CD8-positive, alpha-beta memory T cell (primary cell): ENCODE measurements at regions not wholly inside any gene's neighbourhood (a gene's known extent, or its start where the extent isn't known, plus 50 kb on each side); places are given as distances from the start of the nearest gene placed in this dataset.

Experiments used
- CTCF ChIA-PET: fragments of 350-600 bp; sonication (Branson Sonifier 250); formaldehyde crosslinking; loops from one replicate; lab custom pipeline; 2021; ENCODE audit warnings: antibody characterized with exemption; lab: Charles Lee
- POLR2A ChIA-PET: fragments of 350-600 bp; sonication (Branson Sonifier 250); formaldehyde crosslinking; loops from one replicate; lab custom pipeline; 2021; ENCODE audit warnings: antibody characterized with exemption; lab: Charles Lee
- DNase-seq, 5 donors: peaks; one replicate each; pipeline versions ENCODE4 v3.0.0 to v3.0.0-alpha.2; 2020 to 2022; ENCODE audit warnings: mixed read lengths in 1 of 5
- H3K27ac ChIP-seq: one replicate; pipeline ENCODE4 v1.7.0; 2013; ENCODE audit warnings: low read depth, mild to moderate bottlenecking, low read length, moderate library complexity
- H3K27me3 ChIP-seq: 2 replicates; pipeline ENCODE4 v1.7.0; 2013; ENCODE audit warnings: low read length, mild to moderate bottlenecking; ENCODE audit not compliant: insufficient read depth, poor library complexity, severe bottlenecking
- H3K36me3 ChIP-seq: 2 replicates; pipeline ENCODE4 v1.7.0; 2013; ENCODE audit warnings: mild to moderate bottlenecking, low read length, moderate library complexity; ENCODE audit not compliant: insufficient read depth
- H3K4me1 ChIP-seq: 2 replicates; pipeline ENCODE4 v1.7.0; 2013; ENCODE audit warnings: mild to moderate bottlenecking, low read length, moderate library complexity; ENCODE audit not compliant: insufficient read depth
- H3K4me3 ChIP-seq: 2 replicates; pipeline ENCODE4 v1.7.0; 2013; ENCODE audit warnings: mild to moderate bottlenecking, low read length
- H3K9me3 ChIP-seq: 2 replicates; pipeline ENCODE4 v1.7.0; 2013; ENCODE audit warnings: mild to moderate bottlenecking, low read length
- H3K27ac Mint-ChIP-seq, 8 donors: one replicate each; pipeline ENCODE4 v1.8.0; 2020 to 2021; ENCODE audit warnings: mixed read lengths in 8 of 8, mild to moderate bottlenecking in 6 of 8, inconsistent platforms in 3 of 8, moderate library complexity in 3 of 8
- H3K27me3 Mint-ChIP-seq, 2 donors: one replicate each; pipeline ENCODE4 v1.8.0; 2020 to 2021; ENCODE audit warnings: mixed read lengths in 2 of 2, mild to moderate bottlenecking in 1 of 2, moderate library complexity in 1 of 2
- H3K36me3 Mint-ChIP-seq, 3 donors: one replicate each; pipeline ENCODE4 v1.8.0; 2020 to 2021; ENCODE audit warnings: mixed read lengths in 3 of 3, inconsistent platforms in 1 of 3, mild to moderate bottlenecking in 1 of 3
- H3K4me1 Mint-ChIP-seq, 3 donors: one replicate each; pipeline ENCODE4 v1.8.0; 2020 to 2021; ENCODE audit warnings: mixed read lengths in 3 of 3, inconsistent platforms in 1 of 3, mild to moderate bottlenecking in 1 of 3
- H3K4me3 Mint-ChIP-seq, 7 donors: one replicate each; pipeline ENCODE4 v1.8.0; 2020 to 2021; ENCODE audit warnings: mixed read lengths in 7 of 7, mild to moderate bottlenecking in 6 of 7, moderate library complexity in 4 of 7, inconsistent platforms in 2 of 7
- H3K9me3 Mint-ChIP-seq, 5 donors: one replicate each; pipeline ENCODE4 v1.8.0; 2020 to 2022; ENCODE audit warnings: mixed read lengths in 5 of 5, mild to moderate bottlenecking in 3 of 5, moderate library complexity in 2 of 5, inconsistent platforms in 1 of 5

DNA sequence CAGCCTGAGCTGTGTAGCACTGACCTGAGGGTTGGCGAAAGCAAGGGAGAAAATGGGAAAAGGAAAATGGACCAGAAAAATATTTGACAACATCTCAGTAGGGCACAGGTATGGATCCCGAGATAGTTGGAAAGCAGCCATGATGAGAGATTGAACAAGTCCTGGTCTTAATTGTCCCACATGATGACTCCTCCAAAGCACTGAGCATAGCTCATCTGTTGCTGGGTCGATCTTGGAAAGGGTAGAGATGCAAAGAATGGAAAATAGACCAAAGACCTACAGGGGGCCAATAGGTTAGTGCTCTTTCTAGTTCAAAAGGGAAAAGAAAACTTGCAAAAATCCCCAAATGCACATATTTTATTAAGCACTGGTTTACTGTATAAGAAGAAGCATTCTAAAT, 251.9 kb downstream of the SEC23A start:
- H3K4me3 Mint-ChIP-seq, result no peak overlapping the region
- ChIA-PET POLR2A (no interaction called here), CTCF (no interaction called here)
- H3K4me3 ChIP-seq, result no peak overlapping the region
- no peak for DNase-seq
- no peaks in the 10 kb centered on the region for H3K36me3 Mint-ChIP-seq
- no peaks in the 10 kb centered on the region for H3K9me3 ChIP-seq
- peaks cover 0 to 2% of the 10 kb centered on the region in 2 donors for H3K27me3 Mint-ChIP-seq
- H3K27ac Mint-ChIP-seq, result no peak overlapping the region
- no peaks in the 10 kb centered on the region for H3K9me3 Mint-ChIP-seq
- H3K27me3 ChIP-seq, result no peaks in the 10 kb centered on the region
- H3K4me1 ChIP-seq, result no peaks in the 10 kb centered on the region
- no peaks in the 10 kb centered on the region for H3K4me1 Mint-ChIP-seq
- no peak overlapping the region for H3K27ac ChIP-seq
- no peaks in the 10 kb centered on the region for H3K36me3 ChIP-seq

DNA sequence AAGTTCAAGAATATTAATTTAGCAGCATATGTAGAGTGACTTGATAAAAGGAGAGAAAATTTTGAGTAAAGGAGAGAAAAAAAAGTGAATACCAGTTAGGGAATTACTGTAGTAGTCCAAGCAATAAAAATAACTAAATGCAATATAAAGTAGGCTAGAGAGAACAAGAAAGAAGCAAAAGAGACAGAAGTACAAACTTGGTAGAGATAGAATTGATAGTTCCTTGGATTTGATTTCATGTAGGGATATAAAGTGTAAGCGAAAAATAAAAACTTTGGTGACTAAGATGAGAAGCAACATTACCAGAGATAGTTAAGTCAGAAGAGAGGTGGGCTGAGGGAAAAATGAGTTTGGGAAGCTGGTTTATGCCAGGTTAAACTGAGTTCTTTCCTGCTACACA, 252.4 kb downstream of the SEC23A start:
- H3K4me3 ChIP-seq, result no peak overlapping the region
- H3K4me1 ChIP-seq, result no peaks in the 10 kb centered on the region
- H3K36me3 Mint-ChIP-seq, result no peaks in the 10 kb centered on the region
- ChIA-PET CTCF (no interaction called here), POLR2A (no interaction called here)
- no peak for DNase-seq
- H3K9me3 Mint-ChIP-seq, result no peaks in the 10 kb centered on the region
- no peak overlapping the region for H3K4me3 Mint-ChIP-seq
- no peaks in the 10 kb centered on the region for H3K27me3 ChIP-seq
- no peak overlapping the region for H3K27ac Mint-ChIP-seq
- no peaks in the 10 kb centered on the region for H3K36me3 ChIP-seq
- H3K27me3 Mint-ChIP-seq, result peaks cover 0 to 2% of the 10 kb centered on the region in 2 donors
- H3K9me3 ChIP-seq, result no peaks in the 10 kb centered on the region
- no peak overlapping the region for H3K27ac ChIP-seq
- H3K4me1 Mint-ChIP-seq, result no peaks in the 10 kb centered on the region

DNA sequence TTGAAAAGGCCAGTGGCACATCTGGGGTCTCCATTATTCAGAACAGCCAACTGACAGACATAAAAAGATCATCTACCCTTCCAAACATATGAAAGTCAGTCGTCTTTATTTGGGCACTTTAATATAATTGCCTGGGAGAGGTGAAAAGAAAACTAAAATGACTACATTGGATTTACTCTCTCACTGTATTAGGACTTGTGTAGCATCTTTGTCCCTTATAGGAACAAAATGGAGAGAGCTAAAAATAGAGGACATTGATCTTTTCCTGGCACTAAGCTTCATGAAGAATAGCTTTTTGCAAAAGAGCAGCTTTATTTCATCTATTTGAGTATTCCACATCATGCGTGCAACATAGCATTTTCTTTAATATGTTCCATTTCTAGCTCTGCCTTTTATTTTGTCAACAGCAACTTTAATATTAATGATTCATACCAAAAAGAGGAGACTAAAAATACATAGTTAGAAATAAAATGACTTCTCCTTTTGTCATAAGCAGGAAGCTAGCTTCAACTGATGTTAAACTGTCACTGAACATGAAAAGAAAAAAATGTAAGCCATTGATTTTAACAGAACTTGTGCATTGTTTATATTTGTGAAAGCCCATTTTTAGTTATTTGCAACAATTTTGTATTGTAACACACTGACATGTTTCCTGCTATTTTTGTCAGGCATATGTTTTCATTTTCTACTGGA, 254.6 kb downstream of the SEC23A start:
- Mint-ChIP-seq H3K4me3 (no peak overlapping the region), H3K4me1 (no peaks in the 10 kb centered on the region), H3K27ac (no peak overlapping the region), H3K27me3 (peaks cover 0 to 2% of the 10 kb centered on the region in 2 donors), H3K9me3 (no peaks in the 10 kb centered on the region), H3K36me3 (no peaks in the 10 kb centered on the region)
- H3K27ac ChIP-seq, result no peak overlapping the region
- CTCF ChIA-PET, result no interaction called here
- no peak overlapping the region for H3K4me3 ChIP-seq
- no peaks in the 10 kb centered on the region for H3K36me3 ChIP-seq
- POLR2A ChIA-PET, result no interaction called here
- DNase-seq, result no peak
- no peaks in the 10 kb centered on the region for H3K4me1 ChIP-seq
- H3K9me3 ChIP-seq, result no peaks in the 10 kb centered on the region
- H3K27me3 ChIP-seq, result no peaks in the 10 kb centered on the region

DNA sequence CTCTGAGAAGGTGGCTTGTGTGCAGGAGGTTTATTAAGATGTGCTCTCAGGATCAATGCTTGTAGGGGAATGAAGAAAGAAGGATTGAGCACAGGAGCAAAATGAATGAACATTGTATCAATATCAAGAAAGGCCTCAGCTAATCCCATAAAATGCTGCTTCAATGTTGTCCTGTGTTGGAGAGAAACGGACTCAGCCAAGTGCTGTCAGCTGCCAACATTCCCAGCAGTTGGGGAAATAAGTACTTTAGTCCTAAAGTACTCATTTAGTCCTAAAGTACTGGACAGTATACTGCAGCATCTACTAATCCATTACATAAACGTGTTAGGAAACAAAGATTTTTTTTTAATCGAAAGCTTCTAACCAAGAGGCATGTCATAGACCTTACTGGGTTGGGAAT, 255.9 kb downstream of the SEC23A start:
- Histone ChIP-seq H3K27ac (no peak overlapping the region), H3K9me3 (no peaks in the 10 kb centered on the region), H3K36me3 (no peaks in the 10 kb centered on the region), H3K4me1 (no peaks in the 10 kb centered on the region), H3K4me3 (no peak overlapping the region), H3K27me3 (no peaks in the 10 kb centered on the region)
- Mint-ChIP-seq H3K27me3 (peaks cover 2 to 3% of the 10 kb centered on the region in 2 donors), H3K36me3 (no peaks in the 10 kb centered on the region), H3K4me3 (no peak overlapping the region), H3K27ac (no peak overlapping the region), H3K4me1 (no peaks in the 10 kb centered on the region), H3K9me3 (no peaks in the 10 kb centered on the region)
- ChIA-PET CTCF (no interaction called here), POLR2A (no interaction called here)
- no peak for DNase-seq

DNA sequence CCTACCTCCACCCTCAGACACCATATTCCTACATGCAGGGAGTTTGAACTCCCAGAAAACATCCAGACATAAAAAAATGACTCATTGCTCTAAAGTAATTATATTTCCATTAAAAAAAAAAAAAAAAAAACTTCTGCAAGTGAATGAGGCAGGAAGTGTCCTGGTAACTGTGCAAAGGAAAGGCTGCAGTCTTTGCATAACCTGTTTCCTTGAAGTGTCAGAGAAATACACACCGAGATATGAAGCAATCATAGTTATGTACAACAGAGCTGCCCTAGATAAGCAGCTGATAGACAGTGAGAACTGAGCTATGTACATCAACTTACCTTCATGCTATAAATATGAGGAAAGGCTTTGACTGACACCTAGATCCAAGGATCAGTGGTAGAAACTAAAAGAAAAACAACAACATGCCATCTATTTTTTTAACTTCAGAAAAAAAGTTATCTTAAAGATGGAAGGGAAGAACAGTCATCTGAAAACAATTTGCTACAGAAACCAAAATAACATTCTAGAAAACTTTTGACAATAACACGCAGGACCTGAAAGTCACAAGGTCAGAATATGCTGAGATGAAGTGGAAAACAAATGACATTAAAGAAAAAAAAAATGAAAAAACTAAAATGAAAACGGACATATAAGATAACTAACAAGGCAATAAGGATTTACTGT, 263.2 kb downstream of the SEC23A start:
- H3K4me1 Mint-ChIP-seq, result no peaks in the 10 kb centered on the region
- Histone ChIP-seq H3K27ac (no peak overlapping the region), H3K27me3 (no peaks in the 10 kb centered on the region), H3K9me3 (no peaks in the 10 kb centered on the region), H3K36me3 (no peaks in the 10 kb centered on the region), H3K4me1 (no peaks in the 10 kb centered on the region), H3K4me3 (no peak overlapping the region)
- H3K4me3 Mint-ChIP-seq, result no peak overlapping the region
- ChIA-PET POLR2A (no interaction called here), CTCF (no interaction called here)
- H3K27ac Mint-ChIP-seq, result no peak overlapping the region
- H3K9me3 Mint-ChIP-seq, result no peaks in the 10 kb centered on the region
- H3K27me3 Mint-ChIP-seq, result peaks cover 1 to 11% of the 10 kb centered on the region in 2 donors
- no peak for DNase-seq
- H3K36me3 Mint-ChIP-seq, result no peaks in the 10 kb centered on the region

DNA sequence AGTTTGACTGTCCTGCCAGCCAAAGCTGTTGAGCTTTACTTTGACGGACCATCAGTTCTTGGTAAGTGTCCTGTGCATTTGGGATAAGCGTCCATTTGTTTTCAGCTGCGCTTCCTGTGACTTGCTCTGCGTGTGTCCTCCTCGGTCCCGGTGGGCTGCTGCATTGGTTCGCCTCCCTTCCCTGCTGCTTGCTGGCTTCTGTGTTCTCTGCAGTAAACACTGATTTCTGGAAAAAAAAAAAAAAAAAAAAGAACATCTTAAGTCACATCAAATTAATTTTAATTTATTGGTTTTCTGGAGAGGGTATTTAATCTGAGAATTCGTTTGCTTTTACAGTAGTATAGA, 264.1 kb downstream of the SEC23A start:
- Mint-ChIP-seq H3K36me3 (no peaks in the 10 kb centered on the region), H3K4me3 (no peak overlapping the region), H3K27me3 (peaks cover 1 to 11% of the 10 kb centered on the region in 2 donors), H3K9me3 (no peaks in the 10 kb centered on the region), H3K27ac (no peak overlapping the region), H3K4me1 (no peaks in the 10 kb centered on the region)
- ChIA-PET CTCF (interaction anchor here (0.7 kb wide), 1 partner anchor 1912 kb away, joined by 4 read pairs; no protein-coding TSS in a partner anchor), POLR2A (no interaction called here)
- H3K9me3 ChIP-seq, result no peaks in the 10 kb centered on the region
- H3K4me1 ChIP-seq, result no peaks in the 10 kb centered on the region
- no peaks in the 10 kb centered on the region for H3K27me3 ChIP-seq
- H3K4me3 ChIP-seq, result no peak overlapping the region
- DNase-seq, result no peak
- no peaks in the 10 kb centered on the region for H3K36me3 ChIP-seq
- H3K27ac ChIP-seq, result no peak overlapping the region

DNA sequence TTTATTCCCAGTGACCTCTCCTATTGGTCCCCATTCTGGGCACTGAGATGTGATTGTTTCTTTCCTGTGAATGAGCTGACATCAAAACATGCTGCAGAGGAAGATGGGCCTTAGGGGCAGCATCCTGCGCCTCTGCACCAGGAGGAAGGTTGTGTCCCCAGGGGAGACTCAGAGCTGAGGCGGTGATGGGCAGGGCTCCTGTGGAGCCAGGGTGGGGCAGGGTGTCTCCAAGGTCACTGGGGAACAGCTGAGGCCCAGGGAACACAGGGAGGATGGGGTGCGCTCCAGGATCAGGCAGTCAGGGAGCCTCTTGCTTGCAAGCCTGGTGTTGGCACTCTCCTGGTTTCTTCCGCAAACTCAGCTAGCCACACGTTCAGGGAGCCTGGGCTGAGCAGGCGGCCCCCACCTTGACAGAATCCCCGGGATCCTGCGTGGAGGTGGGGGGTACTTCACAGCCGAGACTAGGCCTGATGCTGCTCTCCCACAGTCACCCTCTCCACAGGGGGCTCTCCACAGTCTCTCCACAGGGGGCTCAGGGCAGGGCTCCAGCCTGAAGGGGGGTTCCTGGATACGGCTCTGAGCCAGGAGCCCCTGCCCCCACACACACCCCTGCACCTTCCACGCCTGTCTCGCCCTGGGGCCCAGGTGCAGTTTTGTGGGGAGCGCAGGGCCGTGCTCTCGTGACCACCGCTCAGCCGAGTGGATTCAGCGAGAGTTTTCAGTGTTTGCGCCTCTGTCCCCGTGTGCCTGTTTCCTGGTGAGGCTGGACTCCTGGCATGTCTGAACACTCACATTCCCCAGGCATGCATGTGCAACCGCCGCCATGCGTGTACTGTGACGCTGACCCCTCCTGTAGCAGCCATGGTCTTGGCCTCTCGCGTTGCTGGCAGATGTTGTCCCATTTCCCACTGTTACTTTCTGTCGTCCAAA, 264.7 kb downstream of the SEC23A start:
- POLR2A ChIA-PET, result no interaction called here

More for the DNA sequence above, 264.7 kb downstream of the SEC23A start:
- Mint-ChIP-seq H3K9me3 (no peaks in the 10 kb centered on the region), H3K36me3 (no peaks in the 10 kb centered on the region), H3K4me1 (no peaks in the 10 kb centered on the region), H3K4me3 (no peak overlapping the region), H3K27me3 (peaks cover 1 to 11% of the 10 kb centered on the region in 2 donors), H3K27ac (no peak overlapping the region)
- no peak for DNase-seq
- Histone ChIP-seq H3K27me3 (no peaks in the 10 kb centered on the region), H3K9me3 (no peaks in the 10 kb centered on the region), H3K4me3 (no peak overlapping the region), H3K4me1 (no peaks in the 10 kb centered on the region), H3K27ac (no peak overlapping the region), H3K36me3 (no peaks in the 10 kb centered on the region)
- CTCF ChIA-PET, result interaction anchor here (0.7 kb wide), 1 partner anchor 1913 kb away, joined by 4 read pairs; no protein-coding TSS in a partner anchor
